ENCODE measurements at regions not wholly inside any gene's neighbourhood (a gene's known extent, or its start where the extent isn't known, plus 50 kb on each side); places are given as distances from the start of the nearest gene placed in this dataset.

- no peak for TF ChIP-seq POLR2AphosphoS5 (IDR thresholded peaks at IDR 0.05)
- TF ChIP-seq CTCF (IDR thresholded peaks at IDR 0.05) = no peak
- no peak for TF ChIP-seq EP300 (IDR thresholded peaks at IDR 0.05)
- no peak for TF ChIP-seq POLR2A (IDR thresholded peaks at IDR 0.05)
Observed at GRCh38 chr17:22460461-22461063, 768.2 kb downstream of the KCNJ18 start.
